ENCODE measurements at regions not wholly inside any gene's neighbourhood (a gene's known extent, or its start where the extent isn't known, plus 50 kb on each side); places are given as distances from the start of the nearest gene placed in this dataset.

- TF ChIP-seq, protein P1, sequence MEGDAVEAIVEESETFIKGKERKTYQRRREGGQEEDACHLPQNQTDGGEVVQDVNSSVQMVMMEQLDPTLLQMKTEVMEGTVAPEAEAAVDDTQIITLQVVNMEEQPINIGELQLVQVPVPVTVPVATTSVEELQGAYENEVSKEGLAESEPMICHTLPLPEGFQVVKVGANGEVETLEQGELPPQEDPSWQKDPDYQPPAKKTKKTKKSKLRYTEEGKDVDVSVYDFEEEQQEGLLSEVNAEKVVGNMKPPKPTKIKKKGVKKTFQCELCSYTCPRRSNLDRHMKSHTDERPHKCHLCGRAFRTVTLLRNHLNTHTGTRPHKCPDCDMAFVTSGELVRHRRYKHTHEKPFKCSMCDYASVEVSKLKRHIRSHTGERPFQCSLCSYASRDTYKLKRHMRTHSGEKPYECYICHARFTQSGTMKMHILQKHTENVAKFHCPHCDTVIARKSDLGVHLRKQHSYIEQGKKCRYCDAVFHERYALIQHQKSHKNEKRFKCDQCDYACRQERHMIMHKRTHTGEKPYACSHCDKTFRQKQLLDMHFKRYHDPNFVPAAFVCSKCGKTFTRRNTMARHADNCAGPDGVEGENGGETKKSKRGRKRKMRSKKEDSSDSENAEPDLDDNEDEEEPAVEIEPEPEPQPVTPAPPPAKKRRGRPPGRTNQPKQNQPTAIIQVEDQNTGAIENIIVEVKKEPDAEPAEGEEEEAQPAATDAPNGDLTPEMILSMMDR (IDR thresholded peaks at IDR 0.05; ENCODE audit: control insufficient read depth, insufficient read depth, low read depth, low read length, missing control alignments): no peak
- DNase-seq (ENCODE audit: low read depth): no peak
- H3K4me3 ChIP-seq (ENCODE audit: control insufficient read depth, low read depth, low read length): no peak overlapping the region
Measured at GRCh38 chr10:77711683-77712049, 74.1 kb upstream of the KCNMA1 start.

GRCh38 chr10:77710759-77711682 lies 73.4 kb upstream of the KCNMA1 start:
- H3K4me3 ChIP-seq (ENCODE audit: control insufficient read depth, low read depth, low read length): peak overlapping the region; percentile 35
- TF ChIP-seq, protein P1 (IDR thresholded peaks at IDR 0.05; ENCODE audit: control insufficient read depth, insufficient read depth, low read depth, low read length, missing control alignments): peak; percentile 93
- no peak for DNase-seq (ENCODE audit: low read depth)

GRCh38 chr10:77710081-77710551 lies 72.5 kb upstream of the KCNMA1 start:
- DNase-seq (ENCODE audit: low read depth): no peak
- H3K4me3 ChIP-seq (ENCODE audit: control insufficient read depth, low read depth, low read length): no peak overlapping the region
- TF ChIP-seq, protein P1 (IDR thresholded peaks at IDR 0.05; ENCODE audit: control insufficient read depth, insufficient read depth, low read depth, low read length, missing control alignments): no peak

DNA sequence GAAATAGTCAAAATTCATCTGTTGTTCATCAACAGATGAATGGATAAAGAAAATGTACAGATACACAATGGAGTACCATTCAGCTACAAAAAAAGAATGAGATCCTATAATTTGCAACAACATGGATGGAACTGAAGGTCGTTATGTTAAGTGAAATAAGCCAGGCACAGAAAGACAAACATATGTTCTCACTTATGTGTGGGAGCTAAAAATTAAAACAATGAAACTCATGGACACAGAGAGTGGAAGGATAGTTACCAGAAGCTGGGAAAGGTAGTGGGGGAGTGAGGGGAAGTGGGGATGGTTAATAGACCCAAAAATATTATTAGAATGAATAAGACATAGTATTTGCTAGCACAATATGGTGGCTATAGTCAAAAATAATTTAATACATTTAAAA lies 70.0 kb upstream of the KCNMA1 start:
- TF ChIP-seq, protein P1 (IDR thresholded peaks at IDR 0.05; ENCODE audit: control insufficient read depth, insufficient read depth, low read depth, low read length, missing control alignments): no peak
- no peak for DNase-seq (ENCODE audit: low read depth)

DNA sequence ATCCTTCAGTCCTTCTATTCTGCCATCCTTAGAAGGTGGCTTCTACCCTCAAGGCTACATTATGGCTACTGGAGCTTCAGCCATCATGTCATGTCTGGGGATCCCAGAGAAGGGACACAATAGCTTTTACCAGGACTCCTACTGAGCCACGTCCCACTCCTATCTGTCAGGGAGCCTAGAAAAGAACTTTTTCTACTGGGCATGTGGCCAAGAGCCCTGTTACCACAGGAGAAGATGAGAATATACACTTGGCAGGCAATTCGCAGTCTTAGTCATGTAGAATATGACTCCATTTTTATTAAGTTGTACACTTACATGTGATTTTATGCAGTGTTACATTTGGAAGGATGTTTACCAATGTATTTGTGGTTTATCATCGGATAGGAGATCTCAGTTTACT lies 64.6 kb upstream of the KCNMA1 start:
- TF ChIP-seq, protein P1 (IDR thresholded peaks at IDR 0.05; ENCODE audit: control insufficient read depth, insufficient read depth, low read depth, low read length, missing control alignments): no peak
- H3K4me3 ChIP-seq (ENCODE audit: control insufficient read depth, low read depth, low read length): no peak overlapping the region
- peak; percentile 62 for DNase-seq (ENCODE audit: low read depth)

More for the DNA sequence above, 70.0 kb upstream of the KCNMA1 start:
- H3K4me3 ChIP-seq (ENCODE audit: control insufficient read depth, low read depth, low read length): no peak overlapping the region

GRCh38 chr10:77700086-77700485 lies 62.5 kb upstream of the KCNMA1 start:
- no peak for DNase-seq (ENCODE audit: low read depth)
- TF ChIP-seq, protein P1 (IDR thresholded peaks at IDR 0.05; ENCODE audit: control insufficient read depth, insufficient read depth, low read depth, low read length, missing control alignments): no peak
- no peak overlapping the region for H3K4me3 ChIP-seq (ENCODE audit: control insufficient read depth, low read depth, low read length)

Data from AG09309 (cell line).